Hindlimb muscle (tissue), 1 donor: ENCODE measurements at regions not wholly inside any gene's neighbourhood (a gene's known extent, or its start where the extent isn't known, plus 50 kb on each side); places are given as distances from the start of the nearest gene placed in this dataset.
"Not testable (repeated sequence)": the region's sequence is repeated elsewhere in the genome, so short reads cannot be mapped to it uniquely, and the experiment has no call there.

Experiments
- DNase-seq: peaks from one replicate; pipeline ENCODE4 v3.0.0-alpha.2; 2013

- DNase-seq: not testable (repeated sequence)
Measured at GRCh38 chr1:176396604-176397395, 66.2 kb upstream of the PAPPA2 start.

DNA sequence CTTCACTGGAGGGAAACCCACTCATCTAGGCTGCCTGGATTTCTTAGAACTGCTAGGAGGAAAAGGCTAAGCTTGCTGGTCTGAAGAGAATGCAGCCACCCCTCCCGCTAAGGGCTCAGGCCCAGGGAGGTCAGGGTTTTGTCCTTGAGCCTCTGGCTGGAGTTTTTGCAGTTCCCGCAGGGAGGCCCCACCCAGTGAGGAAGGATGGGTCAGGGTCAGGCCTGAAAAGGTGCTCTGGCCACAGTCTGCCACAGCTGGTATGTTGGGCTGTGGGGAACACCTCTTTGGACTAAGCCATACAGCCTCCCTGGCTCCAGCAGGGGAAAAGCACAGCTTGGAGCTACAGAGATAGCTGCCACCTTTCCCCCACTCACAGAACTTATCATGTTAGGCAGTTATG is 71.4 kb upstream of the PAPPA2 start:
- DNase-seq: no peak

DNA sequence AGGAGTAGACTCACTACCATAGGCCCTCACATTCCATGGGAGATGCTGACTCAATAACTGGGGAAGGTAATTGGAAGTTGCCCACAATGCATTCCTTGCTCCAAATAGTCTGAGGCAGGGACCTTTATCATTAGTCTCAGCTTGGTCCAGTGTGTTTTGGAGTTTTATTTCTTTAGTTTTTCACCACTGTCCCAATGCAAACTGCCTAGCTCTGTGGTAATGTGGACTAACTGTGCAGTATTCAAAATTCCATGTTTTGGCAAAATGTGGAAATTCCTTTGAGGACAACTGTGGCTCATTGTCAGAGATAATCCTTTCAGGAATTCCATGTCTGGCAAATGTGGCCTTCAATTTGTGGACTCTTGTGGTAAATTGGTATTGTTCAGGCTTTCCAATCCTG is 78.1 kb upstream of the PAPPA2 start:
- DNase-seq: no peak

- no peak for DNase-seq
Measured at GRCh38 chr1:176382163-176382562, 80.8 kb upstream of the PAPPA2 start.

DNA sequence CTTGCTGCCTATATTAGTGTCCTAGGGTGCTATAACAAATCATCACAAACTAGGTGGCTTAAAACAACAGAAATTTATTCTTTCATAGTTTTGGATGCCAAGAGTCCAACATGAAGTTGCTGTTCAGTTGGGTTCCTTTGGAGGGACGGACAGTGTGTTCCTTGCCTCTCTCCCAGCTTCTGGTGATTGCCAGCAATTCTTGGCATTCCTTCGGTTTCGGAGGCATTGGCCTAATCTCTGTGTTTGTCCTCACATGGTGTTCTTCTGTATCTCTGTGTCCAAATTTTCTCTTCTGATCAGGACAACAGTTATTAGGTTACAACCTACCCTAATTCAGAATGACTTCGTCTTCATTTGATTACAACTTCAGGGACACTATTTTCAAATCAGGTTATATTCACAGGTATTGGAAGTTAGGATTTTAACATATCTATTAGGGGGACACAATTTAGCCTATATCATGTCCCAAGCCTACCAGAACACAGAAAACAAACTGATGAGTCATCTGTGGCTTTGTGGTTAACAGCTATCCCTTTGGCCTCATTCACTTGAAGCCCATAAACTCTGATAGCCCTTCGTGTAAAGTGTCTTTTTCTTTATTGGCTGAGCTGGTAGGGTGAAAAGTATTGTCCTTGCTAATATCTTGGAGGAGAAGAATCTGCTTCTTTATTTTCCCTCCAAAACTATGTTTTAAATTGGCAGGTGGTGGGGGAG is 83.2 kb upstream of the PAPPA2 start:
- no peak for DNase-seq

DNA sequence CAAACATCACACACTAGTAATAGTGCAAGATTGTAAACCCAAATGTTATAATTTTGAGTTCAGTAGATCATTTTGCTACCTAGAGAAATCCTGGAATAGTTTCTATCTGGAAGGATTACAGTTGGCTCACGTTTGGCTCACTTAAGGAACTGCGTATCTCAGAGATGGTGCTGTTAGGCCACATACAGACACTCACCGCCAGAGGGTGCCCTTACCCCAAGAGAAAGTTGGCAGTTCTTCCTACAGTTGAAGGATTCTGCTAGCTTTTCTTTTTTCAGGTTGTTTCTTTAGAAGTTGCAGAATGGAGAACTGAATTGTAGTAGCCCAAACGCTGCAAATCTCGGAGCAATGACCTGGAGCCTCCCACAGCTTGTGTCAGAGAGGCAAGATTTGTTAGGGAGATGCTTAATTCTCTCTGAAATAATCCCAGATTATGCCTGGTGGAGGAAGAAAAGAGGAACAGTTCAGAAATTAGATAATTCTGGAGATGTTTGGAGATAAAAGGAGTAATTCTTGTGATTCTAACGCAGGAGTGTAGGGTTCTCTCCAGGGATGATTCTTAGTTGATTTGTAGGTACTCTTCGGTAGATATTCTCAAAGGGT is 87.9 kb upstream of the PAPPA2 start:
- peak; percentile 74 for DNase-seq

DNA sequence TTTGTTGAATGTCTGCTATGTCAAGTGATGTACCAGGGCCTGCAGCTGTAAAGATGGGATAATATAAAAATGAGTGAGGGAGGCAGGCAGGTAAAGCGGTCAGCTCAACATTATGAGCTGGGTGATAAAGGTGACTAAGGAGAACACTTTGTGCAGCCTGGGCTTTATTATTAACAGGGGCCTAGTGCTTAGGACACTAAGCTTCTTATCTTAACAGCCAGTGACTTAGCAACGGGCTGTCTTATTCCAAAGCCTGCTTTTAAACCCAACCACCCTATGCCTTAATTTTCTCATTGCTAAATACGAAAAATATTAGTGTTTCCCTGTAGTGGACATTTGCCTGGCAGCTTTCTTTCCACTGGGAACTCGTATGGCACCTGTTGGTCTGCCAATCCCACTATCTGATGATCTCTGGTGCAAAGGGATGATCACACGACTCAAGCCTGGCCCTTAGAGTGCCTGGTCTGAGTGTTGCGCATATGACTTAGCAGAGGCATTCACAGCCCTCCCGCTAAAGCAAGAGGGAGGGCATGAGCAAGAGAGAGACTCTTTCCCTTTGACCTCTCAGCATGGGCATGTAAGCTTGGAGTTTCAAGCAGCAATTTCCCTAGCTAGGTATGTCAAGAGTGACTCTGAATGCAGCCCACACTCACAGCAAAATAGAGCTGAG is 98.6 kb upstream of the PAPPA2 start:
- DNase-seq: no peak

- not testable (repeated sequence) for DNase-seq
Measured at GRCh38 chr1:176349135-176349715, 113.8 kb upstream of the PAPPA2 start.

DNA sequence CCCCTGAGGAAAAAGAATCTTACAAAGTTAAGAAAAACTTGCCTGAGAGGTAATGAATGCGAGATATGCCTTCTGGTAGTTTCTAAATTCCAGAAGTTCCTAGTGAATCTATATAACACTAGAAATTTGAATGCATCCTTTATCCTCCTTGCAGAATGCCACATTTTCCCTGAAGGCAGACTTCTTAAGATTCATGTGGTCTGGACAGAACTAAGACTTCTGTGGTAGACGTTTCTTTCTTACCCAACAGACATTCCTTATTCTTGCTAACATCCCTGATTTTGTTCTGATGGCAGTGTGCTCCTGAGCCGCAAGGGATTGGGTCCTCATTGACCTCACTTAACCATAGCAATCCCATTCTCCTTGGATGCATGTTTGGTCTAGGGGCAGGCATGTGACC is 121.3 kb upstream of the PAPPA2 start:
- DNase-seq: no peak

DNA sequence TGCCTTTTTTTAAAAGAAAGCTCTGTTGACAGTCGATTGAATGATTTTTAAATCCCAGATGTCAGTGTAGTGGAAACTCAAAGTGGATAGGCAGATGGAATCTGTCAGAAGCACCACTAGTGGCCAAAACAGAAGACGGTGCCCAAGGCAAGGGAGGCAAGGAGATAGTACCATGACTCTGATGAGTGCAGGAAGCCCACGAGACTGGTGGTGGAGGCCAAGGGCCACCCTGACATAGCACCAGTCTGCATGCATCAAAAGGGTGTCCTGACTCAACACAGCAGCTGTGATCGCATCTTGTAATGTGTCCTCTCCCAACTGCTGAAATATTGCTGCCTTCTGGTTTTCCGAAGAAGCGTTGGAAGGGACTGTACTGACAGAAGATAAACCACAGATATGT is 124.1 kb upstream of the PAPPA2 start:
- DNase-seq: no peak

GRCh38 chr1:176330782-176331181 is 123.7 kb upstream of the COP1 start:
- no peak for DNase-seq

- no peak for DNase-seq
Measured at GRCh38 chr1:176325664-176326063, 118.6 kb upstream of the COP1 start.

GRCh38 chr1:176323472-176323871 is 116.4 kb upstream of the COP1 start:
- DNase-seq: no peak

GRCh38 chr1:176315519-176316220 is 108.6 kb upstream of the COP1 start:
- DNase-seq: no peak

DNA sequence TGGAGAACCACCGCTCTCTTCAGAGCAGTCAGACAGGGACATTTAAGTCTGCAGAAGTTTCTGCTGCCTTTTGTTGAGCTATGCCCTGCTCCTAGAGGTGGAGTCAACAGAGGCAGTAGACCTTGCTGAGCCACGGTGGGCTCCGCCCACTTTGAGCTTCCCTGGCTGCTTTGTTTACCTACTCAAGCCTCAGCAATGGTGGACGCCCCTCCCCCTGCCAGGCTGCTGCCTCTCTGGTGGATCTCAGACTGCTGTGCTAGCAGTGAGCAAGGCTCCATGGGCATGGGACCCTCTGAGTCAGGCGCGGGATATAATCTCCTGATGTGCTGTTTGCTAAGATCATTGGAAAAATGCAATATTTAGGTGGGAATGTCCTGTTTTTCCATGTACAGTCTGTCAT is 89.5 kb upstream of the COP1 start:
- DNase-seq: not testable (repeated sequence)

DNA sequence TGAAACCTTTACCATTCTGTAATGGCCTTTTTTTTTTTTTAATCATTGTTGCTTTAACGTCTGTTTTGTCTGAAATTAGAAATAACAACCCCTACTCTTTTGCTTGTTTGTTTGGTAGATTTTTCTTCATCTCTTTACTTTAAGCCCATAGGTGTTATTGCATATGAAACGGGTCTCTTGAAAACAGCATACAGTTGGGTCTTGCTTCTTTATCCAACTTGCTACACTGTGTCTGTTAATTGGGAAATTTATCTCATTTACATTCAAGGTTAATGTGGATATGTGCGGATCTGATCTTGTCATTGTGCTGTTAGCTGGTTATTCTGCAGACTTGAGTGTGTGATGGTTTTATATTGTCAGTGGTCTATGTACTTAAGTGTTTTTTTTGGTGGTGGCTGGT is 78.9 kb upstream of the COP1 start:
- no peak for DNase-seq

DNA sequence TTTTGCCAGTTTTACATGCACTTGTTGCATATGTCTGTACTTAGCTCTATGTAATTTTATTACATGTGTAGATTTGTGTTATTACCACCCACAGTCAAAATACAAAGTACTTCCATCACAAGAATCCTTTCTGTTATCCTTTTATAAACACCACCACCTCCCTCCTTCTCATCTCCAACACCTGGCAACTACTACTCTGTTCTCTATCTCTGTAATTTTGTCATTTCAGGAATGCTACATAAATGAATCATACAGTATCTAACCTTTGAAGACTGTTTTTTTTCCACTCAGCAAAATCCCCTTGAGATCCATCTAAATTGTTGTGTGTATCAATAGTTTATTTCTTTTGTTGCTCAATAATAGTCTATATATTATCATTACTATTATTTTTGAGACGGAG is 64.5 kb upstream of the COP1 start:
- no peak for DNase-seq
